Testis (tissue), 2 donors: ENCODE measurements at regions not wholly inside any gene's neighbourhood (a gene's known extent, or its start where the extent isn't known, plus 50 kb on each side); places are given as distances from the start of the nearest gene placed in this dataset.

Source experiments
- CTCF ChIP-seq, 3 experiments: fragments of 450-650 bp in 2 of 3; fragments of 200-600 bp in 1 of 3; sonication (generic) in 1 of 3; IDR thresholded peaks; one replicate each; pipeline ENCODE4 v1.5.1; 2016 to 2019; ENCODE audit warnings: antibody characterized with exemption in 3 of 3, mild to moderate bottlenecking in 2 of 3, moderate library complexity in 1 of 3
- POLR2A ChIP-seq: fragments of 450-650 bp; IDR thresholded peaks from one replicate; pipeline ENCODE4 v1.6.1; 2017; ENCODE audit warnings: antibody characterized with exemption, mild to moderate bottlenecking, moderate library complexity

GRCh38 chr4:124306352-124306751, 406.2 kb downstream of the ANKRD50 start:
- TF ChIP-seq CTCF (IDR thresholded peaks at IDR 0.05), result no peak
- no peak for TF ChIP-seq POLR2A
